ENCODE measurements at regions not wholly inside any gene's neighbourhood (a gene's known extent, or its start where the extent isn't known, plus 50 kb on each side); places are given as distances from the start of the nearest gene placed in this dataset.

DNA sequence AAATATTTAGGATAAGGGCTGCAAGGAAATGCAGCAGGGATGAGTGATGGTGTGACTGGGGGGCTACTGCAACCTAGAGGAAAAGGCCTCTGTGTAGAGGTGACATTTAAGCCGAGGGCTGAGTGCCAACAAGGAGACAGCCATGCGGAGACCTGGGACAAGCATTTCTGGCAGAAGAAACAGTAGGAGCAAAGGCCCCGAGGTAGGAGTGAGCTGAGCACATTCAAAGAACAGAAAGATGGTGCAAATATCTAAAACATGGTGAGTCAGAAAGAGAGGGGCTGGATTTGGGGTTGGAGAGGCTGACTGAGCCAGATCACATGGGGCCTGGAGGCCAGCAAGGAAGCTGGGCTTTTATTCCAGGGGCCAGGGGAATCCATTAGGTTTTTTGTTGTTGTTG, 55.1 kb upstream of the INCENP start:
- H3K9me3 ChIP-seq (ENCODE audit: low read length): no peaks in the 10 kb centered on the region
- H4K20me1 ChIP-seq (ENCODE audit: insufficient read depth): no peaks in the 10 kb centered on the region
- H3K4me2 ChIP-seq (ENCODE audit: low read length): no peak overlapping the region
- H3K36me3 ChIP-seq (ENCODE audit: insufficient read depth, low read length): no peaks in the 10 kb centered on the region
- no peak for TF ChIP-seq TAF1 (IDR thresholded peaks at IDR 0.05; ENCODE audit: low read depth)
- TF ChIP-seq RAD21 (conservative IDR thresholded peaks at IDR 0.05): no peak
- no peak for TF ChIP-seq EP300 (conservative IDR thresholded peaks at IDR 0.05; ENCODE audit: poor library complexity, severe bottlenecking)
- no peak for TF ChIP-seq POLR2AphosphoS5 (IDR thresholded peaks at IDR 0.05)
- TF ChIP-seq, protein P1, sequence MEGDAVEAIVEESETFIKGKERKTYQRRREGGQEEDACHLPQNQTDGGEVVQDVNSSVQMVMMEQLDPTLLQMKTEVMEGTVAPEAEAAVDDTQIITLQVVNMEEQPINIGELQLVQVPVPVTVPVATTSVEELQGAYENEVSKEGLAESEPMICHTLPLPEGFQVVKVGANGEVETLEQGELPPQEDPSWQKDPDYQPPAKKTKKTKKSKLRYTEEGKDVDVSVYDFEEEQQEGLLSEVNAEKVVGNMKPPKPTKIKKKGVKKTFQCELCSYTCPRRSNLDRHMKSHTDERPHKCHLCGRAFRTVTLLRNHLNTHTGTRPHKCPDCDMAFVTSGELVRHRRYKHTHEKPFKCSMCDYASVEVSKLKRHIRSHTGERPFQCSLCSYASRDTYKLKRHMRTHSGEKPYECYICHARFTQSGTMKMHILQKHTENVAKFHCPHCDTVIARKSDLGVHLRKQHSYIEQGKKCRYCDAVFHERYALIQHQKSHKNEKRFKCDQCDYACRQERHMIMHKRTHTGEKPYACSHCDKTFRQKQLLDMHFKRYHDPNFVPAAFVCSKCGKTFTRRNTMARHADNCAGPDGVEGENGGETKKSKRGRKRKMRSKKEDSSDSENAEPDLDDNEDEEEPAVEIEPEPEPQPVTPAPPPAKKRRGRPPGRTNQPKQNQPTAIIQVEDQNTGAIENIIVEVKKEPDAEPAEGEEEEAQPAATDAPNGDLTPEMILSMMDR (IDR thresholded peaks at IDR 0.05; ENCODE audit: poor library complexity, severe bottlenecking): no peak
- TF ChIP-seq MXI1 (conservative IDR thresholded peaks at IDR 0.05; ENCODE audit: poor library complexity, severe bottlenecking): no peak
- TF ChIP-seq, protein P2, sequence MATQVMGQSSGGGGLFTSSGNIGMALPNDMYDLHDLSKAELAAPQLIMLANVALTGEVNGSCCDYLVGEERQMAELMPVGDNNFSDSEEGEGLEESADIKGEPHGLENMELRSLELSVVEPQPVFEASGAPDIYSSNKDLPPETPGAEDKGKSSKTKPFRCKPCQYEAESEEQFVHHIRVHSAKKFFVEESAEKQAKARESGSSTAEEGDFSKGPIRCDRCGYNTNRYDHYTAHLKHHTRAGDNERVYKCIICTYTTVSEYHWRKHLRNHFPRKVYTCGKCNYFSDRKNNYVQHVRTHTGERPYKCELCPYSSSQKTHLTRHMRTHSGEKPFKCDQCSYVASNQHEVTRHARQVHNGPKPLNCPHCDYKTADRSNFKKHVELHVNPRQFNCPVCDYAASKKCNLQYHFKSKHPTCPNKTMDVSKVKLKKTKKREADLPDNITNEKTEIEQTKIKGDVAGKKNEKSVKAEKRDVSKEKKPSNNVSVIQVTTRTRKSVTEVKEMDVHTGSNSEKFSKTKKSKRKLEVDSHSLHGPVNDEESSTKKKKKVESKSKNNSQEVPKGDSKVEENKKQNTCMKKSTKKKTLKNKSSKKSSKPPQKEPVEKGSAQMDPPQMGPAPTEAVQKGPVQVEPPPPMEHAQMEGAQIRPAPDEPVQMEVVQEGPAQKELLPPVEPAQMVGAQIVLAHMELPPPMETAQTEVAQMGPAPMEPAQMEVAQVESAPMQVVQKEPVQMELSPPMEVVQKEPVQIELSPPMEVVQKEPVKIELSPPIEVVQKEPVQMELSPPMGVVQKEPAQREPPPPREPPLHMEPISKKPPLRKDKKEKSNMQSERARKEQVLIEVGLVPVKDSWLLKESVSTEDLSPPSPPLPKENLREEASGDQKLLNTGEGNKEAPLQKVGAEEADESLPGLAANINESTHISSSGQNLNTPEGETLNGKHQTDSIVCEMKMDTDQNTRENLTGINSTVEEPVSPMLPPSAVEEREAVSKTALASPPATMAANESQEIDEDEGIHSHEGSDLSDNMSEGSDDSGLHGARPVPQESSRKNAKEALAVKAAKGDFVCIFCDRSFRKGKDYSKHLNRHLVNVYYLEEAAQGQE (IDR thresholded peaks at IDR 0.05; ENCODE audit: borderline replicate concordance): no peak
- H3K27ac ChIP-seq (ENCODE audit: low read length): no peak overlapping the region
- H2AFZ ChIP-seq (ENCODE audit: low read depth, low read length): no peak overlapping the region
- H3K9ac ChIP-seq (ENCODE audit: low read length): no peak overlapping the region
- H3F3A ChIP-seq (ENCODE audit: insufficient read depth, low read length, poor library complexity, severe bottlenecking): no peaks in the 10 kb centered on the region
- H3K9me2 ChIP-seq (ENCODE audit: insufficient read depth, low read length): no peaks in the 10 kb centered on the region
- no peaks in the 10 kb centered on the region for H3K27me3 ChIP-seq (ENCODE audit: insufficient read depth, low read depth, low read length)
- no peak overlapping the region for H3K4me3 ChIP-seq (ENCODE audit: low read length)
- no peaks in the 10 kb centered on the region for H3K79me2 ChIP-seq (replicated peaks; ENCODE audit: insufficient read depth, low read length)

DNA sequence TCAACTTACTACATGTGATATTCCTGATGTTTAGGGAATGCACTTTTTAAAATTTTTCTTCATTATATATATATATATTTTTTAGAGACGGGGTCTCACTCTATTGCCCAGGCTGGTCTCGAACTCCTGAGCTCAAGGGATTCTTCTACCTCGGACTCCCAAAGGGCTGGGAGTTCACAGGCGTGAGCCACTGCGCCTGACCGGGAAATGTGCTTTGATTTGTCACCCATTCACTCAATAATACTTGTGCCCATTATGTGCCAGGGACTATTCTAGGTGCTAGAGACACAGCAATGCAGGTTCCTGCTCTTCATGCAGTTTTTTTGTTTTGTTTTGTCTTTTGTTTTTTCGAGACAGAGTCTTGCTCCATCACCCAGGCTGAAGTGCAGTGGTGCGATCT, 56.1 kb upstream of the INCENP start:
- H3K9me2 ChIP-seq (ENCODE audit: insufficient read depth, low read length): no peaks in the 10 kb centered on the region
- H4K20me1 ChIP-seq (ENCODE audit: insufficient read depth): no peaks in the 10 kb centered on the region
- H3K9me3 ChIP-seq (ENCODE audit: low read length): no peaks in the 10 kb centered on the region
- H3F3A ChIP-seq (ENCODE audit: insufficient read depth, low read length, poor library complexity, severe bottlenecking): no peaks in the 10 kb centered on the region
- H3K4me3 ChIP-seq (ENCODE audit: low read length): no peak overlapping the region
- H3K27ac ChIP-seq (ENCODE audit: low read length): no peak overlapping the region
- H3K36me3 ChIP-seq (ENCODE audit: insufficient read depth, low read length): no peaks in the 10 kb centered on the region
- TF ChIP-seq EZH2 (IDR thresholded peaks at IDR 0.05; ENCODE audit: borderline replicate concordance, insufficient read depth, low read length, poor library complexity, severe bottlenecking) (no peak), EP300 (conservative IDR thresholded peaks at IDR 0.05; ENCODE audit: poor library complexity, severe bottlenecking) (no peak), MXI1 (conservative IDR thresholded peaks at IDR 0.05; ENCODE audit: poor library complexity, severe bottlenecking) (no peak), SMC3 (conservative IDR thresholded peaks at IDR 0.05; ENCODE audit: poor library complexity) (no peak), RAD21 (conservative IDR thresholded peaks at IDR 0.05) (no peak), POLR2AphosphoS5 (IDR thresholded peaks at IDR 0.05) (no peak), TAF1 (IDR thresholded peaks at IDR 0.05; ENCODE audit: low read depth) (no peak)
- TF ChIP-seq, protein P2 (IDR thresholded peaks at IDR 0.05; ENCODE audit: borderline replicate concordance): no peak
- TF ChIP-seq, protein P1 (IDR thresholded peaks at IDR 0.05; ENCODE audit: poor library complexity, severe bottlenecking): no peak
- H3K4me2 ChIP-seq (ENCODE audit: low read length): no peak overlapping the region
- H3K27me3 ChIP-seq (ENCODE audit: insufficient read depth, low read depth, low read length): no peaks in the 10 kb centered on the region
- H2AFZ ChIP-seq (ENCODE audit: low read depth, low read length): no peak overlapping the region
- no peaks in the 10 kb centered on the region for H3K79me2 ChIP-seq (replicated peaks; ENCODE audit: insufficient read depth, low read length)
- H3K9ac ChIP-seq (ENCODE audit: low read length): no peak overlapping the region

Measured in neural cell (in vitro differentiated cells).